Endodermal cell (in vitro differentiated cells): ENCODE measurements at regions not wholly inside any gene's neighbourhood (a gene's known extent, or its start where the extent isn't known, plus 50 kb on each side); places are given as distances from the start of the nearest gene placed in this dataset.

Experiments used
- DNase-seq: peaks from one replicate; pipeline ENCODE4 v3.0.0-alpha.2; 2017
- H3K27ac ChIP-seq: 2 replicates; pipeline ENCODE4 v1.5.1; 2013; ENCODE audit warnings: mild to moderate bottlenecking, low read depth, low read length, moderate library complexity
- H3K27me3 ChIP-seq: 2 replicates; pipeline ENCODE4 v1.6.1; 2013; ENCODE audit warnings: mild to moderate bottlenecking, low read length, moderate library complexity; ENCODE audit not compliant: insufficient read depth, control insufficient read depth, poor library complexity, severe bottlenecking
- H3K36me3 ChIP-seq: 2 replicates; pipeline ENCODE4 v1.7.0; 2013; ENCODE audit warnings: mild to moderate bottlenecking, low read length, moderate library complexity; ENCODE audit not compliant: control insufficient read depth, insufficient read depth
- H3K4me1 ChIP-seq: one replicate; pipeline ENCODE4 v1.7.0; 2013; ENCODE audit warnings: low read length; ENCODE audit not compliant: control insufficient read depth, insufficient read depth
- H3K4me3 ChIP-seq: 2 replicates; pipeline ENCODE4 v1.5.1; 2013; ENCODE audit warnings: mild to moderate bottlenecking, low read length, moderate library complexity
- H3K9ac ChIP-seq: 2 replicates; pipeline ENCODE4 v1.6.1; 2013; ENCODE audit warnings: mild to moderate bottlenecking, low read length, moderate library complexity; ENCODE audit not compliant: poor library complexity, severe bottlenecking; ENCODE audit errors: extremely low read depth
- H3K9me3 ChIP-seq: 2 replicates; pipeline ENCODE4 v1.6.1; 2013; ENCODE audit warnings: mild to moderate bottlenecking, low read length, moderate library complexity; ENCODE audit not compliant: control insufficient read depth
- H3K27ac Mint-ChIP-seq: 2 replicates; pipeline ENCODE4 v1.8.0; 2020; ENCODE audit warnings: mixed read lengths
- H3K27me3 Mint-ChIP-seq: 2 replicates; pipeline ENCODE4 v1.8.0; 2021; ENCODE audit warnings: mild to moderate bottlenecking, mixed read lengths; ENCODE audit not compliant: insufficient read depth
- H3K36me3 Mint-ChIP-seq: 2 replicates; pipeline ENCODE4 v1.8.0; 2020; ENCODE audit warnings: low read depth, mixed read lengths
- H3K4me1 Mint-ChIP-seq: 2 replicates; pipeline ENCODE4 v1.8.0; 2020; ENCODE audit warnings: mixed read lengths
- H3K4me3 Mint-ChIP-seq: 2 replicates; pipeline ENCODE4 v1.8.0; 2020; ENCODE audit warnings: mild to moderate bottlenecking, moderate library complexity, mixed read lengths
- H3K9me3 Mint-ChIP-seq: 2 replicates; pipeline ENCODE4 v1.8.0; 2020; ENCODE audit warnings: mild to moderate bottlenecking, mixed read lengths
- CTCF ChIP-seq: fragments of 200-600 bp; sonication (generic); conservative IDR thresholded peaks from 2 replicates; pipeline ENCODE4 v1.5.0; 2021; ENCODE audit warnings: antibody characterized with exemption, mild to moderate bottlenecking
- WGBS, 2 experiments: methylation state at CpG; one replicate each; pipeline versions ENCODE4 v1.1.5 to v1.1.7; 2013; ENCODE audit warnings: missing lambda C conversion rate in 2 of 2, mixed read lengths in 1 of 2; ENCODE audit not compliant: insufficient coverage in 1 of 2, insufficient read length in 1 of 2; 5-methylcytosine and 5-hydroxymethylcytosine counted together

GRCh38 chr22:27135031-27135981, 477.9 kb downstream of the MIAT start:
- Histone ChIP-seq H3K27me3 (peaks cover 27% of the 10 kb centered on the region), H3K27ac (no peak overlapping the region), H3K9me3 (no peaks in the 10 kb centered on the region), H3K4me3 (no peak overlapping the region), H3K36me3 (no peaks in the 10 kb centered on the region), H3K9ac (no peak overlapping the region), H3K4me1 (no peaks in the 10 kb centered on the region)
- no peak for DNase-seq
- Mint-ChIP-seq H3K27ac (no peak overlapping the region), H3K4me1 (no peaks in the 10 kb centered on the region), H3K27me3 (peaks cover 45% of the 10 kb centered on the region), H3K36me3 (no peaks in the 10 kb centered on the region), H3K4me3 (no peak overlapping the region), H3K9me3 (no peaks in the 10 kb centered on the region)
- 82 to 86% methylated on average over 6 to 7 of the region's 7 CpGs for WGBS, 2 experiments
- TF ChIP-seq CTCF: no peak

- Mint-ChIP-seq H3K4me3 (no peak overlapping the region), H3K36me3 (no peaks in the 10 kb centered on the region), H3K27me3 (peaks cover 52% of the 10 kb centered on the region), H3K9me3 (no peaks in the 10 kb centered on the region), H3K4me1 (no peaks in the 10 kb centered on the region), H3K27ac (no peak overlapping the region)
- DNase-seq: no peak
- WGBS, 2 experiments: 92% methylated on average over 2 of the region's 2 CpGs; no CpG with 5 or more reads in 1 of the 2 experiments
- H3K9me3 ChIP-seq: no peaks in the 10 kb centered on the region
- no peak overlapping the region for H3K4me3 ChIP-seq
- no peaks in the 10 kb centered on the region for H3K4me1 ChIP-seq
- no peaks in the 10 kb centered on the region for H3K36me3 ChIP-seq
- H3K9ac ChIP-seq: no peak overlapping the region
- TF ChIP-seq CTCF: no peak
- peaks cover 39% of the 10 kb centered on the region for H3K27me3 ChIP-seq
- no peak overlapping the region for H3K27ac ChIP-seq
Observed at GRCh38 chr22:27136596-27136995, 479.2 kb downstream of the MIAT start.

GRCh38 chr22:27137871-27138337, 480.5 kb downstream of the MIAT start:
- H3K27ac Mint-ChIP-seq: no peak overlapping the region
- H3K36me3 ChIP-seq: no peaks in the 10 kb centered on the region
- no peaks in the 10 kb centered on the region for H3K9me3 ChIP-seq
- H3K27me3 ChIP-seq: peaks cover 39% of the 10 kb centered on the region
- H3K9ac ChIP-seq: no peak overlapping the region
- TF ChIP-seq CTCF: no peak
- no peaks in the 10 kb centered on the region for H3K4me1 Mint-ChIP-seq
- DNase-seq: no peak
- H3K4me1 ChIP-seq: no peaks in the 10 kb centered on the region
- no peaks in the 10 kb centered on the region for H3K36me3 Mint-ChIP-seq
- peaks cover 47% of the 10 kb centered on the region for H3K27me3 Mint-ChIP-seq
- H3K4me3 ChIP-seq: no peak overlapping the region
- 86 to 97% methylated on average over 9 to 13 of the region's 13 CpGs for WGBS, 2 experiments
- H3K9me3 Mint-ChIP-seq: no peaks in the 10 kb centered on the region
- H3K27ac ChIP-seq: peak overlapping the region; percentile 11
- H3K4me3 Mint-ChIP-seq: no peak overlapping the region
